Prostate gland (tissue), 2 donors: ENCODE measurements at regions not wholly inside any gene's neighbourhood (a gene's known extent, or its start where the extent isn't known, plus 50 kb on each side); places are given as distances from the start of the nearest gene placed in this dataset.

Experiments
- DNase-seq: peaks from one replicate; pipeline ENCODE4 v3.0.0-alpha.2; 2019; ENCODE audit warnings: low spot score
- H3K27ac ChIP-seq, 2 donors: fragments of 200-600 bp; sonication (generic); 2 replicates each; pipeline ENCODE4 v1.5.1; 2017 to 2019
- H3K27me3 ChIP-seq: fragments of 200-600 bp; sonication (generic); replicated peaks from 2 replicates; pipeline ENCODE4 v1.5.1; 2019; ENCODE audit not compliant: insufficient read depth
- H3K36me3 ChIP-seq, 2 donors: fragments of 200-600 bp; sonication (generic); 1 replicate in 1 of 2; 2 replicates in 1 of 2; pipeline versions ENCODE4 v1.5.1 to v1.8.1; 2017 to 2019
- H3K4me1 ChIP-seq: fragments of 200-600 bp; sonication (generic); replicated peaks from 2 replicates; pipeline ENCODE4 v1.5.1; 2019
- H3K4me3 ChIP-seq, 2 donors: fragments of 200-600 bp; sonication (generic); 2 replicates each; pipeline ENCODE4 v1.5.1; 2017 to 2019
- H3K9me3 ChIP-seq: fragments of 200-600 bp; sonication (generic); 2 replicates; pipeline ENCODE4 v1.5.1; 2017
- CTCF ChIP-seq, 4 experiments: fragments of 200-600 bp in 2 of 4; fragments of 450-650 bp in 2 of 4; sonication (generic) in 2 of 4; IDR thresholded peaks; 1 replicate in 3 of 4; 2 replicates in 1 of 4; pipeline ENCODE4 v1.5.1; 2016 to 2019; ENCODE audit warnings: antibody characterized with exemption in 4 of 4, mild to moderate bottlenecking in 2 of 4, moderate library complexity in 2 of 4
- POLR2A ChIP-seq: fragments of 450-650 bp; IDR thresholded peaks from one replicate; pipeline ENCODE4 v1.6.1; 2016; ENCODE audit warnings: antibody characterized with exemption, mild to moderate bottlenecking
- POLR2AphosphoS5 ChIP-seq: sonication (generic); formaldehyde crosslinking; IDR thresholded peaks from one replicate; pipeline ENCODE4 v1.6.1; 2017; ENCODE audit warnings: antibody characterized with exemption
- WGBS: methylation state at CpG from one replicate; pipeline ENCODE4 v1.1.5; 2018; 5-methylcytosine and 5-hydroxymethylcytosine counted together
- intact Hi-C: fragments of 100-400 bp; cut with DNase I; formaldehyde crosslinking; loops from one replicate; pipeline ENCODE4 v1.14.2; 2022

GRCh38 chr6:84553527-84553926 is 210.9 kb downstream of the TBX18 start:
- intact Hi-C loops, result no loop called here
- no peak for DNase-seq

GRCh38 chr6:84551797-84552196 is 212.6 kb downstream of the TBX18 start:
- Histone ChIP-seq H3K27me3 (no peaks in the 10 kb centered on the region), H3K4me1 (no peaks in the 10 kb centered on the region), H3K36me3 (no peaks in the 10 kb centered on the region), H3K27ac (no peak overlapping the region), H3K4me3 (no peak overlapping the region), H3K9me3 (no peaks in the 10 kb centered on the region)
- 98% methylated on average over 6 of the region's 6 CpGs for WGBS
- TF ChIP-seq POLR2A, result no peak
- no peak for TF ChIP-seq POLR2AphosphoS5
- TF ChIP-seq CTCF (IDR thresholded peaks at IDR 0.05), result no peak
- DNase-seq, result no peak
- intact Hi-C loops, result no loop called here

More at GRCh38 chr6:84553527-84553926, 210.9 kb downstream of the TBX18 start:
- TF ChIP-seq POLR2A (no peak), POLR2AphosphoS5 (no peak), CTCF (IDR thresholded peaks at IDR 0.05) (no peak)
- 33% methylated on average over 1 of the region's 1 CpG for WGBS
- Histone ChIP-seq H3K27ac (no peak overlapping the region), H3K36me3 (no peaks in the 10 kb centered on the region), H3K4me1 (no peaks in the 10 kb centered on the region), H3K9me3 (no peaks in the 10 kb centered on the region), H3K4me3 (no peak overlapping the region), H3K27me3 (no peaks in the 10 kb centered on the region)

GRCh38 chr6:84549917-84550316 is 214.5 kb downstream of the TBX18 start:
- 82% methylated on average over 4 of the region's 4 CpGs for WGBS

GRCh38 chr6:84547341-84547801 is 217.0 kb downstream of the TBX18 start:
- no peaks in the 10 kb centered on the region for H3K27me3 ChIP-seq
- DNase-seq, result no peak
- no peak overlapping the region for H3K4me3 ChIP-seq
- H3K36me3 ChIP-seq, result no peaks in the 10 kb centered on the region
- intact Hi-C loops, result no loop called here
- no peaks in the 10 kb centered on the region for H3K4me1 ChIP-seq
- WGBS, result 81% methylated on average over 5 of the region's 5 CpGs
- TF ChIP-seq CTCF (IDR thresholded peaks at IDR 0.05), result no peak
- TF ChIP-seq POLR2AphosphoS5, result no peak
- no peak for TF ChIP-seq POLR2A
- H3K9me3 ChIP-seq, result no peaks in the 10 kb centered on the region
- H3K27ac ChIP-seq, result no peak overlapping the region

More at GRCh38 chr6:84549917-84550316, 214.5 kb downstream of the TBX18 start:
- H3K4me1 ChIP-seq, result no peaks in the 10 kb centered on the region
- no peaks in the 10 kb centered on the region for H3K9me3 ChIP-seq
- H3K36me3 ChIP-seq, result no peaks in the 10 kb centered on the region
- H3K27me3 ChIP-seq, result no peaks in the 10 kb centered on the region
- intact Hi-C loops, result no loop called here
- TF ChIP-seq CTCF (IDR thresholded peaks at IDR 0.05), result peak in 1 of 4 experiments; percentile 9
- no peak for TF ChIP-seq POLR2A
- no peak for TF ChIP-seq POLR2AphosphoS5
- H3K4me3 ChIP-seq, result no peak overlapping the region
- H3K27ac ChIP-seq, result no peak overlapping the region
- no peak for DNase-seq

GRCh38 chr6:84546427-84546914 is 217.9 kb downstream of the TBX18 start:
- no peak overlapping the region for H3K27ac ChIP-seq
- intact Hi-C loops, result no loop called here
- H3K9me3 ChIP-seq, result no peaks in the 10 kb centered on the region
- WGBS, result 33% methylated on average over 9 of the region's 9 CpGs
- DNase-seq, result no peak
- TF ChIP-seq POLR2A (no peak), CTCF (IDR thresholded peaks at IDR 0.05) (no peak), POLR2AphosphoS5 (no peak)
- no peaks in the 10 kb centered on the region for H3K36me3 ChIP-seq
- H3K4me1 ChIP-seq, result no peaks in the 10 kb centered on the region
- H3K4me3 ChIP-seq, result no peak overlapping the region
- H3K27me3 ChIP-seq, result no peaks in the 10 kb centered on the region
